ENCODE measurements at regions not wholly inside any gene's neighbourhood (a gene's known extent, or its start where the extent isn't known, plus 50 kb on each side); places are given as distances from the start of the nearest gene placed in this dataset.

DNA sequence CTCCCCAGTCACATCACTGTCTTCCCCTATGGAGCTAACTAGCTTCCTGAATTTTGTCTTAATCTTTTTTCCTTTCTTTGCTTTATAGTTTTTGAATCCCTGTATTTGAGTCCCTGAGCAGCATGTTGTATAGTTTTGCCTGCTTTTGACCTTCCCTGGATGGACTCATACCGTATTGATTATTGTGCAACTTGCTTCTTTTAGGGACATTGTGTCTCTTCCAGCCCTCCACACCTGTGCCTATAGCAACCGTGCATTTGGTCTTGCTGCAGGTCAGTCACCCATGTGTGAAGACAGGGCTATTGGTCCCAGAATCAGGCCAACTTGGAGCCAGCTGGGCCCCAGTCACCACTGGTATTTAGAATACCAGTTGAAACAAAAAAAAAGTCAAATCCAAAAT lies 158.9 kb upstream of the ADCY1 start:
- H3K27ac ChIP-seq, result no peak overlapping the region
- H3K4me3 ChIP-seq, result no peak overlapping the region
- H3K27me3 ChIP-seq, result no peaks in the 10 kb centered on the region
- 70 to 86% methylated on average over 2 of the region's 2 CpGs for WGBS, 2 donors
- TF ChIP-seq POLR2A (IDR thresholded peaks at IDR 0.05), result no peak
- TF ChIP-seq, protein P1, sequence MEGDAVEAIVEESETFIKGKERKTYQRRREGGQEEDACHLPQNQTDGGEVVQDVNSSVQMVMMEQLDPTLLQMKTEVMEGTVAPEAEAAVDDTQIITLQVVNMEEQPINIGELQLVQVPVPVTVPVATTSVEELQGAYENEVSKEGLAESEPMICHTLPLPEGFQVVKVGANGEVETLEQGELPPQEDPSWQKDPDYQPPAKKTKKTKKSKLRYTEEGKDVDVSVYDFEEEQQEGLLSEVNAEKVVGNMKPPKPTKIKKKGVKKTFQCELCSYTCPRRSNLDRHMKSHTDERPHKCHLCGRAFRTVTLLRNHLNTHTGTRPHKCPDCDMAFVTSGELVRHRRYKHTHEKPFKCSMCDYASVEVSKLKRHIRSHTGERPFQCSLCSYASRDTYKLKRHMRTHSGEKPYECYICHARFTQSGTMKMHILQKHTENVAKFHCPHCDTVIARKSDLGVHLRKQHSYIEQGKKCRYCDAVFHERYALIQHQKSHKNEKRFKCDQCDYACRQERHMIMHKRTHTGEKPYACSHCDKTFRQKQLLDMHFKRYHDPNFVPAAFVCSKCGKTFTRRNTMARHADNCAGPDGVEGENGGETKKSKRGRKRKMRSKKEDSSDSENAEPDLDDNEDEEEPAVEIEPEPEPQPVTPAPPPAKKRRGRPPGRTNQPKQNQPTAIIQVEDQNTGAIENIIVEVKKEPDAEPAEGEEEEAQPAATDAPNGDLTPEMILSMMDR (IDR thresholded peaks at IDR 0.05), result no peak
- TF ChIP-seq POLR2AphosphoS5 (IDR thresholded peaks at IDR 0.05), result no peak
- no peak for TF ChIP-seq EP300 (IDR thresholded peaks at IDR 0.05)
- H3K9me3 ChIP-seq, result no peaks in the 10 kb centered on the region
- no peaks in the 10 kb centered on the region for H3K4me1 ChIP-seq
- H3K36me3 ChIP-seq, result no peaks in the 10 kb centered on the region
- no peak for DNase-seq
- intact Hi-C loops (cut with DNase I), result no loop called here

DNA sequence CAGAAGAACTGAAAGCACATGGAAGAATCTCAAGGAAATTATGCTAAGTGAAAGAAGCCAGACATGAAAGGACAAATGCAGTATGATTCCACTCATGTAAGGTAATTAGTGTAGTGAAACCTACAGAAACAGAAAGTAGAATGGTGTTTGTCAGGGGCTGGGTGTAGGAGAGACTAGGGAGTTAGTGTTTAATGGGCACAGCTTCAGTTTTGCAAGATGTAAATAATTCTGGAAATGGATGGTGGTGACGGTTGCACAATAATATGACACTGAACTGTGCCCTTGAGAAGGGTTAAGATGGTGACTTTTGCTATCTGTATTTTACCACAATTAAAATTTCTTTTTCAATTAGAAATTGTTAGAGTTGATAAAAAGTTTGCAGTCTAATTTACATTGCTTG lies 157.3 kb upstream of the ADCY1 start:
- H3K27me3 ChIP-seq, result no peaks in the 10 kb centered on the region
- WGBS, 2 donors, result 36 to 65% methylated on average over 1 of the region's 1 CpG
- intact Hi-C loops (cut with DNase I), result no loop called here
- TF ChIP-seq EP300 (IDR thresholded peaks at IDR 0.05) (no peak), POLR2AphosphoS5 (IDR thresholded peaks at IDR 0.05) (no peak), POLR2A (IDR thresholded peaks at IDR 0.05) (no peak)
- TF ChIP-seq, protein P1 (IDR thresholded peaks at IDR 0.05), result no peak
- H3K4me3 ChIP-seq, result no peak overlapping the region
- H3K36me3 ChIP-seq, result no peaks in the 10 kb centered on the region
- no peaks in the 10 kb centered on the region for H3K4me1 ChIP-seq
- no peak overlapping the region for H3K27ac ChIP-seq
- no peaks in the 10 kb centered on the region for H3K9me3 ChIP-seq
- DNase-seq, result no peak

DNA sequence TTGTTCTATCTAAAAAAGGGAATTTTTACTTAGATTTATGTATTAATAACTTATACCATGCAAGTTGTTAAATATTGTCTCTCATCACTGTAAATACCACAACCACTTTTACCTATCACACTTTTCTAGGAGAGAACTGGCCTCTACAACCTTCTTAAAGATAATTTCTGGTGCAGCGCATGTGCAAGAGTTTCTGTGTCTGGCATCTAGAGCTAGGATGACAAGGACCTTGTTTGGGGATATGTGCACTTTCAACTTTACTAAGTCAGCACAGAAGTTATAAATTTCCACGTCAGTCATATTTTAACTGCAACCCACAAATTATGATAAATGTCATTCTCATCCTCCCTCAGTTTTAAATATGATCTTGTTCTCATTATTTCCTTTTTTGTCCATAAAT lies 156.9 kb upstream of the ADCY1 start:
- intact Hi-C loops (cut with DNase I), result no loop called here
- H3K4me1 ChIP-seq, result no peaks in the 10 kb centered on the region
- no peak overlapping the region for H3K4me3 ChIP-seq
- DNase-seq, result no peak
- H3K36me3 ChIP-seq, result no peaks in the 10 kb centered on the region
- no peak overlapping the region for H3K27ac ChIP-seq
- H3K9me3 ChIP-seq, result no peaks in the 10 kb centered on the region
- H3K27me3 ChIP-seq, result no peaks in the 10 kb centered on the region
- no peak for TF ChIP-seq POLR2AphosphoS5 (IDR thresholded peaks at IDR 0.05)
- TF ChIP-seq POLR2A (IDR thresholded peaks at IDR 0.05), result no peak
- TF ChIP-seq, protein P1 (IDR thresholded peaks at IDR 0.05), result no peak
- no peak for TF ChIP-seq EP300 (IDR thresholded peaks at IDR 0.05)
- WGBS, 2 donors, result 53 to 64% methylated on average over 2 of the region's 2 CpGs

DNA sequence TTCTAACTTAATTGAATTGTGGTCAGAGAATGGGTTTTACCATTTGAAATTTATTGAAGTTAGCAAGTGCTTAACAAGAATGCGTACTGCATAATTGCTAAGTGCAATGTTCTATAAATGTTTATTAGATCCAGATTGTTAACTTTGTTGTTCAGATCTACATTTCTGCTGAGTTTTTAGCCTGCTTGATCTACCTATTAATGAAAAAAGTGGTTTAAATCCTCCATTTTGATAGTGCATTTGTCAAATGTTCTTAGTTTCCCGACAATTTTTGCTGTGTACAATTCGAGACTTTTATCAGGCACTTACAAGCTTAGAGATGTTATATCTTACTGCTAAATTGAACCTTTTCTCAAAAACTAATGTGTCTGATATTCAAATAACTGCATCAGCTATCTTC lies 156.4 kb upstream of the ADCY1 start:
- Histone ChIP-seq H3K4me1 (no peaks in the 10 kb centered on the region), H3K27me3 (no peaks in the 10 kb centered on the region), H3K4me3 (no peak overlapping the region), H3K27ac (no peak overlapping the region), H3K36me3 (no peaks in the 10 kb centered on the region), H3K9me3 (no peaks in the 10 kb centered on the region)
- WGBS, 2 donors, result 83 to 91% methylated on average over 3 of the region's 3 CpGs
- TF ChIP-seq, protein P1 (IDR thresholded peaks at IDR 0.05), result no peak
- TF ChIP-seq EP300 (IDR thresholded peaks at IDR 0.05) (no peak), POLR2AphosphoS5 (IDR thresholded peaks at IDR 0.05) (no peak), POLR2A (IDR thresholded peaks at IDR 0.05) (no peak)
- DNase-seq, result no peak
- intact Hi-C loops (cut with DNase I), result no loop called here

DNA sequence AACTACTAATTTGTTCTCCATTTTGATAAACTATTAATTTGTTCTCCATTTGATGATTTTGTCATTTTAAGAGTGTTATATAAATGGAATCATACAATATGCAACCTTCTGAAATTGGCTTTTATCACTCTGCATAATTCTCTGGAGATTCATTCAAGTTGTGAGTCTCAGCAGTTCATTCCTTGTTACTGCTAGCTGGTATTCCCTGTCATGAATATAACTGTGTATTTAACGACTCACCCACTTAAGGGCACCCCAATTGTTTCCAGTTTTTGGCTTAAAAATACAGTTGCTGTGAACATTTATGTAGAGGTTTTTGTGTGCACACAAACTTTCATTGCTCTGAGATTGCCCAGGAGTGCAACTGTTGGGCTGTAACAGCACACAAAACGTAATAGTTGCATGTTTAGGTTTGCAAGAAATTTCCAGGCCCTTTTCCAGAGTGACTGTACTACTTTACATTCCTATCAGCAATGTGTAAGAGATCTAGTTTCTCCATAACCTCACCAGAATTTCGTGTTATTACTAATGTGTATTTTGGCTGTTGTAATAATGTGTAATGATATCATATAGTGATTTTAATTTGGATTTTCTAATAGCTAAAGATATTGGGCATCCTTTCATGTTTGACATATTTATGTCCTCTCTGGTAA lies 153.2 kb upstream of the ADCY1 start:
- Histone ChIP-seq H3K36me3 (no peaks in the 10 kb centered on the region), H3K27ac (no peak overlapping the region), H3K9me3 (no peaks in the 10 kb centered on the region), H3K27me3 (peaks cover 0 to 4% (median 0%) of the 10 kb centered on the region in 3 donors), H3K4me3 (no peak overlapping the region), H3K4me1 (no peaks in the 10 kb centered on the region)
- intact Hi-C loops (cut with DNase I), result no loop called here
- DNase-seq, result no peak
- TF ChIP-seq, protein P1 (IDR thresholded peaks at IDR 0.05), result no peak
- TF ChIP-seq POLR2AphosphoS5 (IDR thresholded peaks at IDR 0.05) (no peak), POLR2A (IDR thresholded peaks at IDR 0.05) (no peak), EP300 (IDR thresholded peaks at IDR 0.05) (no peak)
- 19 to 52% methylated on average over 3 of the region's 3 CpGs for WGBS, 2 donors
